T47D (cell line): ENCODE measurements at regions not wholly inside any gene's neighbourhood (a gene's known extent, or its start where the extent isn't known, plus 50 kb on each side); places are given as distances from the start of the nearest gene placed in this dataset.
"Not testable (repeated sequence)": the region's sequence is repeated elsewhere in the genome, so short reads cannot be mapped to it uniquely, and the experiment has no call there.

Experiments used
- DNase-seq, 2 experiments: peaks; one replicate each; pipeline versions ENCODE4 v3.0.0 to v3.0.0-alpha.2; 2011 to 2012; ENCODE audit warnings: low read depth in 1 of 2, low spot score in 1 of 2
- JUND ChIP-seq: IDR thresholded peaks from 2 replicates; pipeline ENCODE4 v1.6.1; 2012; ENCODE audit warnings: low read depth
- in situ Hi-C: cut with HindIII; loops from 2 replicates; pipeline ENCODE4 v1.10.0; 2016; ENCODE audit warnings: low sequenced_read_pairs, low pct_unique_long_range_greater_than_20kb

- no peak for TF ChIP-seq JUND
- DNase-seq: no peak
- in situ Hi-C loops: no loop called here
Observed at GRCh38 chr10:89975071-89975470, 273.7 kb downstream of the KIF20B start.

- in situ Hi-C loops: no loop called here
- no peak for DNase-seq
- no peak for TF ChIP-seq JUND
Observed at GRCh38 chr10:89975771-89976170, 274.4 kb downstream of the KIF20B start.

GRCh38 chr10:89978081-89978480 lies 276.7 kb downstream of the KIF20B start:
- in situ Hi-C loops: no loop called here
- no peak for TF ChIP-seq JUND
- DNase-seq: no peak

- no peak for TF ChIP-seq JUND
- in situ Hi-C loops: no loop called here
- DNase-seq: no peak
Observed at GRCh38 chr10:89979726-89980125, 278.3 kb downstream of the KIF20B start.

- in situ Hi-C loops: no loop called here
- DNase-seq: no peak
- no peak for TF ChIP-seq JUND
Observed at GRCh38 chr10:89980166-89980565, 278.8 kb downstream of the KIF20B start.

- in situ Hi-C loops: no loop called here
- DNase-seq: no peak
Observed at GRCh38 chr10:89981891-89982290, 280.5 kb downstream of the KIF20B start.

GRCh38 chr10:89985446-89985845 lies 284.1 kb downstream of the KIF20B start:
- in situ Hi-C loops: no loop called here
- TF ChIP-seq JUND: no peak
- no peak for DNase-seq

More at GRCh38 chr10:89981891-89982290, 280.5 kb downstream of the KIF20B start:
- TF ChIP-seq JUND: no peak

- in situ Hi-C loops, DNase-seq: not testable (repeated sequence)
Observed at GRCh38 chr10:89988361-89988760, 287.0 kb downstream of the KIF20B start.

- in situ Hi-C loops: no loop called here
Observed at GRCh38 chr10:89992575-89992974, 291.2 kb downstream of the KIF20B start.

GRCh38 chr10:90007226-90007625 lies 305.8 kb downstream of the KIF20B start:
- no peak for DNase-seq
- TF ChIP-seq JUND: no peak
- in situ Hi-C loops: no loop called here

More at GRCh38 chr10:89992575-89992974, 291.2 kb downstream of the KIF20B start:
- DNase-seq: no peak
- TF ChIP-seq JUND: no peak

- DNase-seq, in situ Hi-C loops: not testable (repeated sequence)
Observed at GRCh38 chr10:90011281-90011680, 309.9 kb downstream of the KIF20B start.

- no peak for TF ChIP-seq JUND
- in situ Hi-C loops: no loop called here
- no peak for DNase-seq
Observed at GRCh38 chr10:90018819-90019218, 317.4 kb downstream of the KIF20B start.

GRCh38 chr10:90020506-90020905 lies 319.1 kb downstream of the KIF20B start:
- no peak for TF ChIP-seq JUND

GRCh38 chr10:90023950-90024349 lies 322.6 kb downstream of the KIF20B start:
- TF ChIP-seq JUND: no peak
- no peak for DNase-seq
- in situ Hi-C loops: no loop called here

More at GRCh38 chr10:90020506-90020905, 319.1 kb downstream of the KIF20B start:
- DNase-seq: no peak
- in situ Hi-C loops: no loop called here
